ENCODE measurements at regions not wholly inside any gene's neighbourhood (a gene's known extent, or its start where the extent isn't known, plus 50 kb on each side); places are given as distances from the start of the nearest gene placed in this dataset.
"Not testable (repeated sequence)": the region's sequence is repeated elsewhere in the genome, so short reads cannot be mapped to it uniquely, and the experiment has no call there.

DNA sequence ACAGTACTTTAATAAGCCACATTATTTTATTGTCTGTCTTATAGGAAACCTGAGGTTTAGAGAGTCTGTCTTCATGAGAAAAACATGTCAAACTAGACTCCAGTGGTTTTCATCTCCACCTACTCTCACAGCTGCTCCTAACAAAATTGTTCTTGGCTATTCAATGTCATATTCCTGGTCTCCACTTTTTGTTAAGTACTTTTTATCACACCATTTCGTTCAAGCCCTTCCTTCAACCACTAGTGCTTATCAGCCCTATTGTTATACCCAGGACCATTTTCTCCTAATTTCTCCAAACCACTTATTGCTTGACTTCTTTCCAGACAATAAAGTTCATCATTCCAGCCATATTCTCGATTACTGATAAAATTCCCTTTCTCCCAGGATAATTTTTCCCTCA, 1674.3 kb upstream of the AGA start:
- DNase-seq (ENCODE audit: low read depth) = no peak

DNA sequence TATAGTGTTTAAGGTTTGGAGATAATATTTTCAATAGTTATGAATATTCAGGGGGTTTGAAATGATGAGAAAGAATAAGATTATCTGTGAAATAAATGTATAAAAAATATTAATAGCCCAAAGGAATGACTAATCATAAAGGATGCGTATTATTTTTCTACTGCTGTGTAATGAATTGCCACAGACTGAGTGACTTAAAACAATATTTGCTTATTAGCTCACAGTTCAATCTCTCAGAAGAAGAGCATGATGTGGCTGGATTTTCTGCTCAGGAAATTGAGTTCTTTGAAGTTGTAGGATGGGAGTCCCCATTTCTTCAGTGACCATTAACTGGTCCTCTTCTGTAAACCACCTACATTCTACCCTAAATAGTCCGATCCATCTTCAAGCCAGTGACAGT, 1680.8 kb upstream of the AGA start:
- no peak for DNase-seq (ENCODE audit: low read depth)

DNA sequence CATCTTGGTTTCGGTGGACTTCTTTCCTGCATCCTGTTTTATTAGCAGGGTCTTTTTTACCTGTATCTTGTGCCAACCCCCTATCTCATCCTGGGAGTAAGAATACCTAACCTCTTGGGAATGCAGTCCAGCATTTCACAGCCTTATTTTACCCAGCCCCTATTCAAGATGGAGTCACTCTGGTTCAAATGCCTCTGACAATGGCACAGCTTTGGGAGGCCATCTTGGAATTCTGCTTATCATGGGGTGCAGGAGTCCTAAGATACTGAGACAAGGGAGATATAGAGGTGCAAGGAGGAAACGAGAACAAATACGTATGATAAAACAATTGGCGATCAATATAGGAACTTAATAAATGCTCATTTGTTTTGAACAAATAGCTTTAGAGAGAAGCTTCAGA, 1682.2 kb upstream of the AGA start:
- no peak for DNase-seq (ENCODE audit: low read depth)

DNA sequence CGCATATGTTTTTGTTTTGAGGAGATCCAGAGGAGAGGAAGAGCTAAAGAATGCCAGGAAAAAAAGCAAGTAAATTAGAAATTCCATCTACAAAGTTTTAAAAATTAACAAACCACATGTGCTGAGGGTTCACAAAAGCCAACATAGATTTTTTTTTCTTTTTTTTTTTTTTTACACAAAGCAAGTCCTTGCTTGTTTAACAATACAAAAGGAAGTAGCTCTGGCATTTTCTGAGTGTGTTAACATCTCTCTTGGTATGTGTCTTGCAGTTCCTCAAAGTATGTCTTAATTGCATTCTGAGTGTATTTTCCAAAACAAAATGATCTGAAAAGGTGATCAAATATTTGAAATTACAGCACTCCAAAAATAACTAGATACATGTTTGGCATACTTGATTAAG, 1682.7 kb upstream of the AGA start:
- no peak for DNase-seq (ENCODE audit: low read depth)

DNA sequence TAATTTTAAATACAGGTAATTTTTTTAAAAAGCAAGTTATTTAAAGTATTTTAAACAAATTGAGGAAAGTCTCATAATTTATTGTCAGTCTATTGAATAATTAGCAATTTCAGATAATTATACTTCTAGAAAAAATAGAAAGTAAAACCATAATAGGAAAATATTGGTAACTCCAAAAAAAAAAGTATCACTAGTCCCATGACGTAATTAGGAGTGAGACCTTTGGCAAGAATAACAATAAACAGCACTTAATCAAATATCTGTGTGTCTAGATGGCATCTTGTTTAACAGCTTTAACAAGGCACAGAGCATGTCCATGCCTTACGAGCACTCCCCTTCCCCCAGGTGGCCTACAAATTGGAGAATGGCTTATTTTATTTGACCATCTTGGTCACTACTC, 1683.6 kb upstream of the AGA start:
- DNase-seq (ENCODE audit: low read depth) = no peak

DNA sequence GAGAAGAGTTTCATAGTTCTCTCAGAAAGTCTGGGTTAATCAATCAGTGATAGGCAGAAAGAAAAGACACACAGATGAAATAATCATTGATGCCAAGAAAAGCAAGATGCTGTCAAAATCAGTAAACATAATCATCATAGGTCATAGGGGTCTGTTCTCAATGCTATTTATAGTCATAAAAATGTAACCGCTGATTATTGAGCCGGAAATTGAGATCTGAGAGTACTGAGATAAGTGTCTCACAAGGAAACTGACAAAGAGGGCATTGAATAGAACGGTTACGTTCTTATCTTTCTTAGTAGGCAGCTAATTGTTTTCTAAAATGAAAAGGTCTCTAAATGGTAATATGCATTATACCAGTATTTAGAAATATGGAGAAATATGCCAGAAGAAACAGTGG, 1686.1 kb upstream of the AGA start:
- DNase-seq (ENCODE audit: low read depth) = no peak

DNA sequence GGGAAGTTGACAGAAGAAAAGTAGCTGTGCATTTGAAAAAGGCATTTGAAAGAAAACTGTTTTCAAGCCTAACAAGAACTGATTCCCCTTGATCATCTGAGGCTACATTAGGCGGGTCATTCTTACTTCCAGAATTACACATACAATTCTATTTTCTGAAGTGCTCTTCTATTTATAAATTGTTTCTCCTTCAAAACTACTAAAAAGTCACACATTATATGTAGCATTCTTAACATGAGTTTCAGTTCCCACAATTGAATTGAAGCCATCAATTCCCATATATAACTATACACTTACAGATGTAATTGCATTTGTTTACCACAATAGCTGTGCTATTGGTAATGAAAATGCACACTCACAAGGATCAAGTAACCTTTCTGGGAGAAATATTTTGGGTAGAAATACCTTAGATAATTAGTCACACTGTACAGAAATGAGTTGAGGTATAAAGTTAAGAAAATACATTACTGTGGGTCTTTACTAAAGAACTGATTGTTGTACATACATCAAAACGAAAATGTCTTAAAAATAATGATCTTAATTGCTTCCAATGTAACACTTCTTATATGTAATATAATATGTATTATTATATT, 1688.0 kb upstream of the AGA start:
- no peak for DNase-seq (ENCODE audit: low read depth)

DNA sequence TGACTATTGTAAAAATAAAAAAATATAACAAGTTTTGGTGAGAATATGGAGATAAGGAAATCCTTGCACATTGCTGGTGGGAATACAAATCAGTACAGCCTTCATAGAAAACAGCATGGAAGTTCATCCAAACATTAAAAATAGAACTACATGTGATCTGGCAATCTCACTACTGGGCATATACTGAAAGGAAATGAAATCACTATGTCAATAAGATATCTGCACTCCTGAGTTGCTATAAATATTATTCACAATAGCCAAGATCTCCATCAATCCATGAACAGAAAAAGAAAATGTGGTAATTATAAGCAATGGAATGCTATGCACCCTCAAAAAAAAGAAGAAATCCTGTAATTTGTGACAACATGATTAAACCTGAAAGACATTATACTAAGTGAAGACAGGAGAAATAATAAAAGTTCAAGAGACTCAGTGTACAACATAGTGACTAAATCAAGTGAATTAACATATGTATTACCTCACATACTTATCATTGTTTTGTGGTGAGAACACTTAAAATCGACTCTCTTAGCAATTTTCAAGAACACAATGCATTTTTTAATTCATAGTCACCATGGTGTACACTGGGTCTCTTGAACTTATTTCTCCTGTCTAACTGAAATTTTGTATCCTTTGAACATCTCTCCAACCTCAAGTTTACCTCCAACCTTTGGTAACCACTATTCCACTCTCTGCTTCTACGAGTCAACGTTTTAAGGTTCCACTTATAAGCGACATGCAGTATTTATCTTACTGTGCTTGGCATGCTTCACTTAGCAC, 1703.7 kb upstream of the AGA start:
- DNase-seq (ENCODE audit: low read depth) = no peak

DNA sequence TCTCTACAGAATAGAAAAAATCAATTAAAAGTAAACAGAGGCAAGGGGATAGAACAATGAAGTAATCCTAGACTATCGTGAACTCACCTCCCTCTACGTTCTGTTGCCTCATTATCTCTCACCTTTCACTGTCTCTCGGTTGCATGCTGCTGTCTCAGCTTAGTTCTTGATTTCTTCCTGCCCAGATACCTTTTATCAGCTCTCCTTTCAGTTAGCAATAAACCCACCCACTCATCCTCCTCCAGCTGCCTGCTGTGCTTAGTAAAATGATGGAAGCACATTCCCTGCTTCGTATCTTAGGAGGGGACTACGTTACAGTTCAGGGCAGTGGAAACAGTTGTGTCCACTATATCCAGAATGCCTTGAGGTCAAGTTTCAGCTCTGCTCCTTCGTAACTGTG, 1709.5 kb upstream of the AGA start:
- no peak for DNase-seq (ENCODE audit: low read depth)

DNA sequence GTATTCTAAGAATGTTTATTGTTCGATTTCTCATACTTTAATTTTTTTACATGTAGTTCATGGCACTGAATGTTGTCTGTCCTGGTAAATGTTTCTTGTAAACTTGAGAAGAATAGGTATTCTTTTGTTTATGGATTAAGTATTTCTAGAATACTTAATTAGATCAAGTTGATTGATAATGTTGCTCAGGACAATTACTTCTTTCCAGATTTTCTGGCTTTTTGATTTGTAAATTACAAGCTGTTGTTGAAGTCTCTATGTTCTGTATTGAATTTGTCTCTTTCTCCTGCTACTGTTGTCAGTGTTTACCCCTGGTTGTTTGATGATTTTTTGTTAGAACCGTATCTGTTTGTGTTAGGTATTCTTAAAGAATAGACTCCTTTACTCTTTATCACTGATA, 1720.9 kb upstream of the AGA start:
- no peak for DNase-seq (ENCODE audit: low read depth)

DNA sequence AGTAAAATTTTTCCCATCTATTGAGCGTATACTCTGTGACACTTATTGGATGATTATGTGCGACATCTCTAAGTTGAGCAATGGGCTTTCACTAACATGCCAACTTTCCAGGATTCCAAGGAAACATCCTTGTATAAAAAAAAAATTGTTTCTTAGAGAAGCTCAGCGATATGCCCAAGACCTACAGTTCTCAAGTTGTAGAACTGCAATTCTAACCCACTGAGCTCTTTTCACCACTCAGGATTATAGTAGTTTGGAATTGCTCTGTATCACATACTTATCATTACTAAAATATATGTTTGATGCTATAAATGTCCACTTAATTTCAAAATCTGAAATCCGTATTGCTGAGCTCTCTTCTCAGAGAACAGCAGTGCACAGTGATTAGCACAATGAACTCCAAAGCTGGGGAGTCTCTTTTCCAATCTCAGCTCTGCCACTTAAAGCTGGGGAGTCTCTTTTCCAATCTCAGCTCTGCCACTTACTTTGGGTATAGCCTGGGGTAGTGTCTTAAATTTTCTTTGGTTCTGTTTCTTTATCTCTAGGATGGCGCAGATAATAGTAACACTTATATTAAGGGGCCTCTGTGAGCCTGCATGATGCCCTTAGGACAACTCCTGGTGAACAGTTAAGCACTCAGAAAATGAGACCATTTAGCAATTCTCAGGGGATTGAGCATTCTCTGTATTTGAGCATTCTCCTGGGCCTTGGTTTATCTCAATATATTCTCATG, 1722.2 kb upstream of the AGA start:
- no peak for DNase-seq (ENCODE audit: low read depth)

DNA sequence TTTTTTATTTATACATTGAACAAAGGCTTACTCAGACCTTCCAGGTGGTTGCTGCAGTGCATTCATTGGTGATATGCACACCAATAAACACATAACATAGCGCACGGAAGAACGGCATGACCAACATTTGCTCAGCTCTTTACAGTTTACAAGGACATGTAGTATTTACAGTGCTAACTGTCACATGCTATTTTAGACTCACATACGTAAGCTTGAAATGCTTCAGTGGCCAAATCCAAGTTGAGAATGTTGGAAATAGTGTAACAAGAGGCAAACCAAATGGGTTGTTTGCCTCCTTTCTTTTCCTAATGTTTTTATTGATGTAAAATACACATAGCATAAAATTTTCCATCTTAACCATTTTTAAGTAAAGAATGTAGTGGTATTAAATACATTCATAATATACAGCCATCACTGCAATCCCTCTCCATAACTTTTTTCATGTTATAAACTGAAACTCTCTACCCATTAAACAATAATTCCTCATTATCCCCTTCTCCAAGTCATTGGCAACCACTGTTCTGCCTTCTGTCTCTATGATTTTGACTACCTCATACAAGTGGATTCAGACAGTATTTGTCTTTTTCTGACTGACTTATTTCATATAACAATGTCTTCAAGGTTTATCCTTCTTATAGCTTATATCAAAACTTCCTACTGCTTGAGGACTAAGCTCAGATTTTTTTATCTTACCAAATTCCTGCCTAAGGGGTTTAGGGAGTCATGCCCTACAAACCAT, 1722.9 kb upstream of the AGA start:
- no peak for DNase-seq (ENCODE audit: low read depth)

DNA sequence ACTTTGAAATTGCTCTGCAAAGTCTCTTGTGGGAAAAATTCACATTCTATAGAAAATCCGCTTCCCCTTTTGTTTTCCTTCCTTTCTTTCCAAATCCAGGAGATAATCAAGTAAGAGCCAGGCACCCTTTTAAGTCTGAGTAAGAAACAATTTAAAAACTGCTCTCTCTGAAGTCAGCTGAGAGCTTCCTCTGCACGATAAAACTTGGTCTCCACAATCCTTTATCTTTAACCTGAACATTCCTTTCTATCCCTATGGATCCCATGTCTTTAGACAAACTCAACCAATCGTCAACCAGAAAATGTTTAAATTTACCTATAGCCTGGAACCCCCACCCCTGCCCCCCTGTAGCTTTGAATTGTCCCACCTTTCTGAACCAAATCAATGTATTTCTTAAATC, 1723.6 kb upstream of the AGA start:
- no peak for DNase-seq (ENCODE audit: low read depth)

DNA sequence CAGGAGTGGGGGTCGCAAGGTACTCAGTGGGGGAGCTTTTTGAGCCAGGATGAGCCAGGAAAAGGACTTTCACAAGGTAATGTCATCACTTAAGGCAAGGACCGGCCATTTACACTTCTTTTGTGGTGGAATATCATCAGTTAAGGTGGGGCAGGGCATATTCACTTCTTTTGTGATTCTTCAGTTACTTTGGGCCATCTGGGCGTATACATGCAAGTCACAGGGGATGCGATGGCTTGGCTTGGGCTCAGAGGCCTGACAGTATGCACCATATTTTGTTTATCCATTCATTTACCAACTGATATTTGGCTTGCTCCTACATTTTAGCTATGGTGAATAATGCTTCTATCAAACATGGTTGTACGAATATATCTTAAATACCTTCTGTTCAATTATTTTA, 1728.1 kb upstream of the AGA start:
- not testable (repeated sequence) for DNase-seq (ENCODE audit: low read depth)

DNA sequence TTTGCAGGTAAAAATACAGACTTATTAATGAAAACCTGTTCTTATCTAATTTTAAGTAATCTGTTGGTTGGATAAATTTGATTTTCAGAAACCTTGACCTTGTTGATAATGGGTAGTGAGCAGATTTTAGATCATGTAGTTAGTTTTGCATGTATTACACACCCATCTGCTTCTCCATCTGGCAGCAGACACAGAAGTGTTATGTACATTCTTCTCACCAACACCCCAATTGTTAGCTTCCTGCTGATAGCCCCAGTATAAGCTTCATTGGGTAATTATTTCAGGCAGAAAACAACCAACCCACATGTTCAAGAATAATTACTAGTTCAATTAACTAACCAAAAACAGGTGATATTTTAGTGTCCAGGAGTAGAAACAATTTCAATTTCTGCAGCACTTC, 1740.5 kb upstream of the AGA start:
- no peak for DNase-seq (ENCODE audit: low read depth)

DNA sequence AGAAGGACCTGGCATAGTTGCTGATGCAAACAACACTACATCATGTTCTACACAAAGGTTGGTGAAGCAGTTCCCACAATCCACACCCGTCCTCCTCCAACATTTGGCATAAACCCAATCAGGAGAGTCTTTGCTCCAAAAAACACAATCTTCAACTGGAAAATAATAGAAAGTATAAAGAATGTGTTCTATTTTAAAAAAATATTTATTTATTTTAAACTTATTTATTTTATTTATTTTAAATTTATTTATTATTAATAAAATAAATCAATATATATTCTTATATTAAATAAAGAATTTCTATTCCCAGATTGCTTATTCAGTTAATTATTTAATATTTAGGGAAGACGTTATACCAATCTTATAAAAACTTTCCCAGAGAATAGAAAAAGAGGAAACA, 1753.7 kb upstream of the AGA start:
- DNase-seq (ENCODE audit: low read depth) = no peak

DNA sequence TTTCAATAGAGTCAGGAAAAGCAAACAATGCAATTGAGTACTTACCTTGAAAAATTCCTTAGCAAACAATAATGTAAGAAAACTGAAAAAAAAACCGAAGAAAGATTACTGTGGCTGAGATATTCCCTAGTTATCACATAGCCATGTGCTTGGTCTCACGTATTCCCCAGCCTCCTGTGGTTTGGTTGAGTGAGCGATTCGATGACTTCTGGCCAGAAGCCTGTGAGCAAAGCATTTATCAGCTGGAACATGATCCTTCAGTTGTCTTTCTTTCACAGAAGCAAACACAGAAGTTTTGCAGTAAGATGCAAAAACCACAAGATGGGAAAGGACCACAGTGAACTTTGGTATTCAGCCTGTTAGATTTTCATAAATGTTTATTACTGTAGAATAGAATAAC, 1754.3 kb upstream of the AGA start:
- no peak for DNase-seq (ENCODE audit: low read depth)

DNA sequence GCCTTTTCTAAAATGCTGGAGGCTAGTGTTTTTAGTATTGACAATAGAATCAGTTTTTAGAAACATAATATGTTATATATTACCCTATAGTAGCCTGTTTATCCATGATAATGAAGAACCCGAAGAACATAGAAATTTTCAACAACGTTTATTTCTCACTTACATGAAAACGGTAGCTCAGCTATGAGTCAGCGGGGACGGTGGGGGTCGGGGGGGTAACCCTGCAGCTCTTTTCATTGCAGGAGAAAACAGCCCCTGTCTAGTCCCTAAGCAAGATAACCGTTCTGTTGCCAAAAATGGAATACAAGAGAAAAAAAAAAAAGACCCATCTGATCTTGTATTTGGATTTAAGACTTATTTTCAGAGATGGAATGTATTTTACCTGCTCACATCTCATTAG, 1758.4 kb upstream of the AGA start:
- no peak for DNase-seq (ENCODE audit: low read depth)

DNA sequence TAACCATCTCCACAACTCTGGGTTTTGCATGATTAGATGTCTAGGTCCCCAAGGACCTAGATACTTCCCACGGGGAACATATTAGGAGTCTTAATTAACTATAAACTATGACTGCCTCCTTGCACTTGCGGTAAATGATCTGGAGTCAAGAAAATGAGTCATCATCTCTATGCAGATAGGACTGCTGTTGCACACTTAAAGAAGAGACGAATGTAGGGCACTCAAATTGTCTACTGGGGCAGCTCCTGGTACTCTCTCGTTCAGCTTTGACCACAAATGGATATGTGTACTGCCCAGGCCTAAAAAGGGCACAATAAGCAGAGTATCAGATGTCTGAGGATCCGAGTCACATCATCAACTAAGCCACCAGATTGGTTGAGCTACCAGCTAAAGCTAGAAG, 1783.4 kb upstream of the AGA start:
- DNase-seq (ENCODE audit: low read depth) = no peak

DNA sequence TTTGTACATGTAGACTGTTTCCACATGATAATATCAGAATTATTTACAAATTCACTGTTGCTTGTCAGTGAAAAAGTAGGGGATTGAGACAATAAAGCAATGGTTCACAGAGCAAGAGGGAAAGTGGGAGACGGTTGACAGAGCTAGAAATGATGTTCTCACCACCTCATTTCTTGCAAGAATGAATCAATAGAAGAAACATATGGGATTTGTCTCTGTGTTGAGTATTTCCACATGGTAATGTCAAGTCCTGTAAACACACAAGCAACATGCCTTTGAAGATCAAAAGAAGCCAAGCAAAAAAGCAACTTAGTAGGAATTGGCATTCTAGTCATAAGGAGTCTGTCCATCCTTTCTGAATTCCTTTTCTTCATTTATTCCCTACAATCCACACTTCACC, 1806.6 kb upstream of the AGA start:
- no peak for DNase-seq (ENCODE audit: low read depth)

DNA sequence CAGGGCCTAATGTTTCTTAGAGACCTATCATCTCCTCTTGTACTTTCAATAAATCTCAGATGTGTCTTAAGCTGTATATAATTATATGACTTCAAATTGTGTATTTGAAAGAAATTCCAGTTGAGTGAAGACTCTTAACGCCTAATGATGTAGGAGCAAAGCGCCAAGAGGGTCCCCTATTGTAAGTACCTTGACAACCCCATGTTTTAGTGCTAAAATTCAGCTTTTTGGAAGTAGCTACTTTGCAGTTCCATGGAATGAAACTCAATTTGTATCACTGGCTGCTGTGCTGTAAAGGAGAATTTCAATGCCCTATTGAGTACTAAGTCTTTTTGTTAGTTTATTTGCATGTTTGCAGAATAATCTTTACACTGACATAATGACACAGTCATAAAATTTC, 1826.6 kb upstream of the AGA start:
- no peak for DNase-seq (ENCODE audit: low read depth)

DNA sequence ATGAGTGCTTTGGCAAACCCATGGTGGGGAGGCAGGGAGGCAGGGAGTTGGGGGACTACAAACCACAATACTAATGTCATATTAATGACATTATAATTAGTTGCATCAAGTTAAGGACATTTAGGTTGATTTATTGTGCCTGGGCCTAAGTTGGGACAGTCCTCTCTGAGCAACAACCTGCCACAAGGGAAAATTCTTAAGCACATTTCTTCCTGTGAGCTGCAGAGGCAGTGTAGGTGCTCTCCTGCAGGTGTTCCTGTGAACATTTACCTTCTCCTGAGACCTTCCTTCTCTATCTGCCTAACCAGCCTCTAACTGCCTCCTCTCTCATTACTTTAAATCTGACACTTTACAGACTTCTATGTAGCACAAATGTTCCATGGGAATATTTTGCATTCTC, 1830.0 kb upstream of the AGA start:
- no peak for DNase-seq (ENCODE audit: low read depth)

DNA sequence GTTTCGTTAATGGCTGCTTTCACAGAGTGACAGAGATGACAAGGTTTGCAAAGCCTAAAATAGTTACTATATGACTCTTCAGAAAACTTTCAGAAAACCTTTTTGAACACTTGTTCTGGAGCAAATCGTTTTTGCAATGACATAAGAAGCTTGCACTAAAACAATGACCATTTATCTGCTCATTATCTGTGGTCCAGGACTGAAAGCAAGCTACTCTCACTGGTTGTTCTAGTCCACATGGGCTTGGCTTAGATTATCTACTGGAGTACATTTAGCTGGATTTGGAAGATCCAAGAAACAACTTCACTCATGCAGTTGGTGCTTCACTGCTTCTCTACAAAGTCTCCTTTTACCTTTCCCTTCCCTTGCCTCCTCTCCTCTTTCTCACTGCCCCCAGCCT, 1836.4 kb upstream of the AGA start:
- DNase-seq (ENCODE audit: low read depth) = no peak
